ENCODE measurements at regions not wholly inside any gene's neighbourhood (a gene's known extent, or its start where the extent isn't known, plus 50 kb on each side); places are given as distances from the start of the nearest gene placed in this dataset.

DNA sequence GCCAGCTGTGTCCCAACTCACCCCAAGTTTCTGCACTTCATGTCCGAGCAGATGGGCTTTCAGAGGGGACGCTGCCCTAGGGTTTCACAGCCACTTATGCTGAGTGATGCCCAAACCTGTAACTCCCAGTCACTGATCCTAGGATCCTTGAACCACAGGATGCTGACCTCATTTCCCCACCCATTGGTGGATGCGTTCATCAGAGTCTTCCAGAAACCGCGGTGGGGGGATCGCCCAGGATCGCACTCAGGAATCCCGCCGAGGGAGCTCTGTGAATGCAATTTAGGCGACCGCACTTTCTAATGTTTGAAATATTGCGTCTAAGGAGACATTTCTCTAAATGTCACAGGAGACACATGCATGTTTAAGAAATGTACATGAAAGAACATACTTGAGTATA lies 212.3 kb upstream of the IRX4 start (continued):
- no peak for TF ChIP-seq JUND (IDR thresholded peaks at IDR 0.05; ENCODE audit: low read length)
- TF ChIP-seq, protein P1, sequence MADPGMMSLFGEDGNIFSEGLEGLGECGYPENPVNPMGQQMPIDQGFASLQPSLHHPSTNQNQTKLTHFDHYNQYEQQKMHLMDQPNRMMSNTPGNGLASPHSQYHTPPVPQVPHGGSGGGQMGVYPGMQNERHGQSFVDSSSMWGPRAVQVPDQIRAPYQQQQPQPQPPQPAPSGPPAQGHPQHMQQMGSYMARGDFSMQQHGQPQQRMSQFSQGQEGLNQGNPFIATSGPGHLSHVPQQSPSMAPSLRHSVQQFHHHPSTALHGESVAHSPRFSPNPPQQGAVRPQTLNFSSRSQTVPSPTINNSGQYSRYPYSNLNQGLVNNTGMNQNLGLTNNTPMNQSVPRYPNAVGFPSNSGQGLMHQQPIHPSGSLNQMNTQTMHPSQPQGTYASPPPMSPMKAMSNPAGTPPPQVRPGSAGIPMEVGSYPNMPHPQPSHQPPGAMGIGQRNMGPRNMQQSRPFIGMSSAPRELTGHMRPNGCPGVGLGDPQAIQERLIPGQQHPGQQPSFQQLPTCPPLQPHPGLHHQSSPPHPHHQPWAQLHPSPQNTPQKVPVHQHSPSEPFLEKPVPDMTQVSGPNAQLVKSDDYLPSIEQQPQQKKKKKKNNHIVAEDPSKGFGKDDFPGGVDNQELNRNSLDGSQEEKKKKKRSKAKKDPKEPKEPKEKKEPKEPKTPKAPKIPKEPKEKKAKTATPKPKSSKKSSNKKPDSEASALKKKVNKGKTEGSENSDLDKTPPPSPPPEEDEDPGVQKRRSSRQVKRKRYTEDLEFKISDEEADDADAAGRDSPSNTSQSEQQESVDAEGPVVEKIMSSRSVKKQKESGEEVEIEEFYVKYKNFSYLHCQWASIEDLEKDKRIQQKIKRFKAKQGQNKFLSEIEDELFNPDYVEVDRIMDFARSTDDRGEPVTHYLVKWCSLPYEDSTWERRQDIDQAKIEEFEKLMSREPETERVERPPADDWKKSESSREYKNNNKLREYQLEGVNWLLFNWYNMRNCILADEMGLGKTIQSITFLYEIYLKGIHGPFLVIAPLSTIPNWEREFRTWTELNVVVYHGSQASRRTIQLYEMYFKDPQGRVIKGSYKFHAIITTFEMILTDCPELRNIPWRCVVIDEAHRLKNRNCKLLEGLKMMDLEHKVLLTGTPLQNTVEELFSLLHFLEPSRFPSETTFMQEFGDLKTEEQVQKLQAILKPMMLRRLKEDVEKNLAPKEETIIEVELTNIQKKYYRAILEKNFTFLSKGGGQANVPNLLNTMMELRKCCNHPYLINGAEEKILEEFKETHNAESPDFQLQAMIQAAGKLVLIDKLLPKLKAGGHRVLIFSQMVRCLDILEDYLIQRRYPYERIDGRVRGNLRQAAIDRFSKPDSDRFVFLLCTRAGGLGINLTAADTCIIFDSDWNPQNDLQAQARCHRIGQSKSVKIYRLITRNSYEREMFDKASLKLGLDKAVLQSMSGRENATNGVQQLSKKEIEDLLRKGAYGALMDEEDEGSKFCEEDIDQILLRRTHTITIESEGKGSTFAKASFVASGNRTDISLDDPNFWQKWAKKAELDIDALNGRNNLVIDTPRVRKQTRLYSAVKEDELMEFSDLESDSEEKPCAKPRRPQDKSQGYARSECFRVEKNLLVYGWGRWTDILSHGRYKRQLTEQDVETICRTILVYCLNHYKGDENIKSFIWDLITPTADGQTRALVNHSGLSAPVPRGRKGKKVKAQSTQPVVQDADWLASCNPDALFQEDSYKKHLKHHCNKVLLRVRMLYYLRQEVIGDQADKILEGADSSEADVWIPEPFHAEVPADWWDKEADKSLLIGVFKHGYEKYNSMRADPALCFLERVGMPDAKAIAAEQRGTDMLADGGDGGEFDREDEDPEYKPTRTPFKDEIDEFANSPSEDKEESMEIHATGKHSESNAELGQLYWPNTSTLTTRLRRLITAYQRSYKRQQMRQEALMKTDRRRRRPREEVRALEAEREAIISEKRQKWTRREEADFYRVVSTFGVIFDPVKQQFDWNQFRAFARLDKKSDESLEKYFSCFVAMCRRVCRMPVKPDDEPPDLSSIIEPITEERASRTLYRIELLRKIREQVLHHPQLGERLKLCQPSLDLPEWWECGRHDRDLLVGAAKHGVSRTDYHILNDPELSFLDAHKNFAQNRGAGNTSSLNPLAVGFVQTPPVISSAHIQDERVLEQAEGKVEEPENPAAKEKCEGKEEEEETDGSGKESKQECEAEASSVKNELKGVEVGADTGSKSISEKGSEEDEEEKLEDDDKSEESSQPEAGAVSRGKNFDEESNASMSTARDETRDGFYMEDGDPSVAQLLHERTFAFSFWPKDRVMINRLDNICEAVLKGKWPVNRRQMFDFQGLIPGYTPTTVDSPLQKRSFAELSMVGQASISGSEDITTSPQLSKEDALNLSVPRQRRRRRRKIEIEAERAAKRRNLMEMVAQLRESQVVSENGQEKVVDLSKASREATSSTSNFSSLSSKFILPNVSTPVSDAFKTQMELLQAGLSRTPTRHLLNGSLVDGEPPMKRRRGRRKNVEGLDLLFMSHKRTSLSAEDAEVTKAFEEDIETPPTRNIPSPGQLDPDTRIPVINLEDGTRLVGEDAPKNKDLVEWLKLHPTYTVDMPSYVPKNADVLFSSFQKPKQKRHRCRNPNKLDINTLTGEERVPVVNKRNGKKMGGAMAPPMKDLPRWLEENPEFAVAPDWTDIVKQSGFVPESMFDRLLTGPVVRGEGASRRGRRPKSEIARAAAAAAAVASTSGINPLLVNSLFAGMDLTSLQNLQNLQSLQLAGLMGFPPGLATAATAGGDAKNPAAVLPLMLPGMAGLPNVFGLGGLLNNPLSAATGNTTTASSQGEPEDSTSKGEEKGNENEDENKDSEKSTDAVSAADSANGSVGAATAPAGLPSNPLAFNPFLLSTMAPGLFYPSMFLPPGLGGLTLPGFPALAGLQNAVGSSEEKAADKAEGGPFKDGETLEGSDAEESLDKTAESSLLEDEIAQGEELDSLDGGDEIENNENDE (IDR thresholded peaks at IDR 0.05; ENCODE audit: insufficient replicate concordance, low read length) = no peak
- no peak for TF ChIP-seq SIN3A (conservative IDR thresholded peaks at IDR 0.05 in 1 of 2, IDR thresholded peaks at IDR 0.05 in 1 of 2; ENCODE audit: low read depth in 1 of 2, low read length in 2 of 2)
- TF ChIP-seq SP2 (IDR thresholded peaks at IDR 0.05; ENCODE audit: low read length) = no peak
- TF ChIP-seq, protein P2, sequence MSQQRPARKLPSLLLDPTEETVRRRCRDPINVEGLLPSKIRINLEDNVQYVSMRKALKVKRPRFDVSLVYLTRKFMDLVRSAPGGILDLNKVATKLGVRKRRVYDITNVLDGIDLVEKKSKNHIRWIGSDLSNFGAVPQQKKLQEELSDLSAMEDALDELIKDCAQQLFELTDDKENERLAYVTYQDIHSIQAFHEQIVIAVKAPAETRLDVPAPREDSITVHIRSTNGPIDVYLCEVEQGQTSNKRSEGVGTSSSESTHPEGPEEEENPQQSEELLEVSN (IDR thresholded peaks at IDR 0.05) = no peak
- TF ChIP-seq SIX5 (IDR thresholded peaks at IDR 0.05; ENCODE audit: low read depth, low read length) = no peak
- no peak for TF ChIP-seq TCF12 (IDR thresholded peaks at IDR 0.05; ENCODE audit: low read depth, low read length)

Measured in H1 (cell line).